HEK293 (cell line): ENCODE measurements at regions not wholly inside any gene's neighbourhood (a gene's known extent, or its start where the extent isn't known, plus 50 kb on each side); places are given as distances from the start of the nearest gene placed in this dataset.

Experiments used
- MEIS1 ChIP-seq: sonication (generic); formaldehyde crosslinking; IDR thresholded peaks from 2 replicates; pipeline ENCODE4 v1.8.1; 2022; ENCODE audit warnings: missing genetic modification reagents, mild to moderate bottlenecking, borderline replicate concordance
- MYNN ChIP-seq: fragments of 450-650 bp; formaldehyde crosslinking; IDR thresholded peaks from 2 replicates; pipeline ENCODE4 v1.5.1; 2016; ENCODE audit warnings: missing biosample characterization, missing genetic modification characterization, borderline replicate concordance
- SALL2 ChIP-seq: fragments of 450-650 bp; formaldehyde crosslinking; IDR thresholded peaks from 2 replicates; pipeline ENCODE4 v1.5.0; 2017; ENCODE audit warnings: missing biosample characterization, mild to moderate bottlenecking, missing genetic modification characterization, borderline replicate concordance
- SP2 ChIP-seq: fragments of 450-650 bp; formaldehyde crosslinking; IDR thresholded peaks from 2 replicates; pipeline ENCODE4 v1.5.1; 2016; ENCODE audit warnings: missing biosample characterization, missing genetic modification characterization
- ZBTB7A ChIP-seq: fragments of 450-650 bp; formaldehyde crosslinking; IDR thresholded peaks from 2 replicates; pipeline ENCODE4 v1.5.1; 2016; ENCODE audit warnings: low read depth, missing biosample characterization, missing genetic modification characterization
- ZFP41 ChIP-seq: fragments of 450-650 bp; formaldehyde crosslinking; IDR thresholded peaks from 2 replicates; pipeline ENCODE4 v1.5.1; 2016; ENCODE audit warnings: missing biosample characterization, missing genetic modification characterization, borderline replicate concordance
- ZNF274 ChIP-seq, 2 experiments: fragments of 200-500 bp in 1 of 2; fragments of 450-650 bp in 1 of 2; sonication (Bioruptor generic) in 1 of 2; formaldehyde crosslinking in 1 of 2; IDR thresholded peaks; 2 replicates each; pipeline versions ENCODE4 v1.5.1 to v1.6.1; 2014 to 2016; ENCODE audit warnings: borderline replicate concordance in 1 of 2, inconsistent platforms in 1 of 2, low read length in 1 of 2, missing biosample characterization in 1 of 2, missing genetic modification characterization in 1 of 2
- ZNF324 ChIP-seq: fragments of 450-650 bp; formaldehyde crosslinking; IDR thresholded peaks from 2 replicates; pipeline ENCODE4 v1.5.1; 2016; ENCODE audit warnings: missing biosample characterization, missing genetic modification characterization
- ZNF433 ChIP-seq: fragments of 450-650 bp; formaldehyde crosslinking; IDR thresholded peaks from 2 replicates; pipeline ENCODE4 v1.5.1; 2016; ENCODE audit warnings: missing biosample characterization, missing genetic modification characterization, low read depth
- ZNF596 ChIP-seq: fragments of 450-650 bp; IDR thresholded peaks from 2 replicates; pipeline ENCODE4 v1.5.0; 2018; ENCODE audit warnings: missing biosample characterization, mild to moderate bottlenecking, missing genetic modification characterization, moderate library complexity
- ZNF792 ChIP-seq: fragments of 450-650 bp; formaldehyde crosslinking; IDR thresholded peaks from 2 replicates; pipeline ENCODE4 v1.5.1; 2016; ENCODE audit warnings: missing biosample characterization, missing genetic modification characterization
- TF ChIP-seq, protein P1 (sequence below): fragments of 450-650 bp; formaldehyde crosslinking; IDR thresholded peaks from 2 replicates; pipeline ENCODE4 v1.5.1; 2016; ENCODE audit warnings: missing biosample characterization, missing genetic modification characterization
- TF ChIP-seq, protein P2 (sequence below): fragments of 450-650 bp; formaldehyde crosslinking; conservative IDR thresholded peaks from 2 replicates; pipeline ENCODE4 v1.5.1; 2016; ENCODE audit warnings: low read depth, missing biosample characterization, missing genetic modification characterization
- TF ChIP-seq, protein P3 (sequence below): fragments of 450-650 bp; formaldehyde crosslinking; IDR thresholded peaks from 2 replicates; pipeline ENCODE4 v1.5.1; 2016; ENCODE audit warnings: missing biosample characterization, missing genetic modification characterization

DNA sequence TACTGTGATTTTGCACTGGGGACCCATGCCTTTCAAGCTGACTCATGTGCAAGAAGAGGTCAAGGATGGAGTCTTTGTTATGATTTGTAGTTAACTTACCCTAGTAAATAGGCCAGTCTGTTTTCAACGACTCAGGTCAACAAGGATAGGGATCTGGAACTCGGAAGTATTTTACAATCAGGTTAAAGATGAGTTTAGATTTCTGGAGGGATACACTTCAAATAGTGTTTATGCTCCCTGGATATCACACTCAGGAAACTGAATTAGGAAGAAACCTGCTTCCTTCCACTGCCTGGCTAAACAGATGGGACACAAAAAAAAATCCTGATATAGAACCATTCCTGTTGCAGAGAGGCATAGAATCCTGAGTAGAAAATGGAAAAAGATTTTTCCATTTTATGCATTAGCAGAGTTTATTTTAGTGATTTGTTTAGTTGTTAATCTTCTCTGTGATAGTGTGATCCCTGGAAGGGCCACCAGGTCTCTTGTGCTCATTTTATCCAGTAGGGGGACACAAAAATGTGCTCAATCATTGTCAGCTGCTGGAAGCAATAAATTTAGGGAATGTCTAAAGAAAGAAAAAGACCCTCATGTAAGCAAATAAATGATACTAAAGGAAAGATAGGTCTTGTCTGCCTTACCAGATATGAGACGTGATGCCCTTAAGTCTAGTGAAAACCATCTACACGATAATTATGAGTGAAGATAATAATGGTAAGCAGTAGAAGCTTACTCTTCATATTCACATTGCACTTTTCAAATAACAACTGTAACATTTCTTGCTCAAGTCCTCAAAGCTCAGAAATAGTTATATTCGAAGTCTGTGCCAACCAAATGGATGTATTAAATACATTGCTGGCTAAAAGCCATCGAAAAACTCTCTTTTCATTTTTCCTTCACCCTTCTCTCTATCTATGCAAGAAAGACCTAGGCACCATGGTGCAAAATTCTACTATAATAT is 452.1 kb upstream of the KCNMB2 start:
- TF ChIP-seq ZBTB7A (tag by site-specific recombination) (no peak), ZNF433 (tag by site-specific recombination) (no peak), MEIS1 (no peak), ZNF792 (tag by site-specific recombination) (no peak), SP2 (tag by site-specific recombination) (no peak), ZNF596 (tag by site-specific recombination) (no peak), ZNF324 (tag by site-specific recombination) (no peak), ZFP41 (no peak), MYNN (tag by site-specific recombination) (no peak), SALL2 (tag by site-specific recombination) (no peak), ZNF274 (IDR thresholded peaks at IDR 0.05; ENCODE audit: low read length) (no peak), ZNF274 (tag by site-specific recombination; IDR thresholded peaks at IDR 0.05; ENCODE audit: borderline replicate concordance) (no peak)
- TF ChIP-seq, protein P1, sequence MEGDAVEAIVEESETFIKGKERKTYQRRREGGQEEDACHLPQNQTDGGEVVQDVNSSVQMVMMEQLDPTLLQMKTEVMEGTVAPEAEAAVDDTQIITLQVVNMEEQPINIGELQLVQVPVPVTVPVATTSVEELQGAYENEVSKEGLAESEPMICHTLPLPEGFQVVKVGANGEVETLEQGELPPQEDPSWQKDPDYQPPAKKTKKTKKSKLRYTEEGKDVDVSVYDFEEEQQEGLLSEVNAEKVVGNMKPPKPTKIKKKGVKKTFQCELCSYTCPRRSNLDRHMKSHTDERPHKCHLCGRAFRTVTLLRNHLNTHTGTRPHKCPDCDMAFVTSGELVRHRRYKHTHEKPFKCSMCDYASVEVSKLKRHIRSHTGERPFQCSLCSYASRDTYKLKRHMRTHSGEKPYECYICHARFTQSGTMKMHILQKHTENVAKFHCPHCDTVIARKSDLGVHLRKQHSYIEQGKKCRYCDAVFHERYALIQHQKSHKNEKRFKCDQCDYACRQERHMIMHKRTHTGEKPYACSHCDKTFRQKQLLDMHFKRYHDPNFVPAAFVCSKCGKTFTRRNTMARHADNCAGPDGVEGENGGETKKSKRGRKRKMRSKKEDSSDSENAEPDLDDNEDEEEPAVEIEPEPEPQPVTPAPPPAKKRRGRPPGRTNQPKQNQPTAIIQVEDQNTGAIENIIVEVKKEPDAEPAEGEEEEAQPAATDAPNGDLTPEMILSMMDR = no peak
- TF ChIP-seq, protein P2, sequence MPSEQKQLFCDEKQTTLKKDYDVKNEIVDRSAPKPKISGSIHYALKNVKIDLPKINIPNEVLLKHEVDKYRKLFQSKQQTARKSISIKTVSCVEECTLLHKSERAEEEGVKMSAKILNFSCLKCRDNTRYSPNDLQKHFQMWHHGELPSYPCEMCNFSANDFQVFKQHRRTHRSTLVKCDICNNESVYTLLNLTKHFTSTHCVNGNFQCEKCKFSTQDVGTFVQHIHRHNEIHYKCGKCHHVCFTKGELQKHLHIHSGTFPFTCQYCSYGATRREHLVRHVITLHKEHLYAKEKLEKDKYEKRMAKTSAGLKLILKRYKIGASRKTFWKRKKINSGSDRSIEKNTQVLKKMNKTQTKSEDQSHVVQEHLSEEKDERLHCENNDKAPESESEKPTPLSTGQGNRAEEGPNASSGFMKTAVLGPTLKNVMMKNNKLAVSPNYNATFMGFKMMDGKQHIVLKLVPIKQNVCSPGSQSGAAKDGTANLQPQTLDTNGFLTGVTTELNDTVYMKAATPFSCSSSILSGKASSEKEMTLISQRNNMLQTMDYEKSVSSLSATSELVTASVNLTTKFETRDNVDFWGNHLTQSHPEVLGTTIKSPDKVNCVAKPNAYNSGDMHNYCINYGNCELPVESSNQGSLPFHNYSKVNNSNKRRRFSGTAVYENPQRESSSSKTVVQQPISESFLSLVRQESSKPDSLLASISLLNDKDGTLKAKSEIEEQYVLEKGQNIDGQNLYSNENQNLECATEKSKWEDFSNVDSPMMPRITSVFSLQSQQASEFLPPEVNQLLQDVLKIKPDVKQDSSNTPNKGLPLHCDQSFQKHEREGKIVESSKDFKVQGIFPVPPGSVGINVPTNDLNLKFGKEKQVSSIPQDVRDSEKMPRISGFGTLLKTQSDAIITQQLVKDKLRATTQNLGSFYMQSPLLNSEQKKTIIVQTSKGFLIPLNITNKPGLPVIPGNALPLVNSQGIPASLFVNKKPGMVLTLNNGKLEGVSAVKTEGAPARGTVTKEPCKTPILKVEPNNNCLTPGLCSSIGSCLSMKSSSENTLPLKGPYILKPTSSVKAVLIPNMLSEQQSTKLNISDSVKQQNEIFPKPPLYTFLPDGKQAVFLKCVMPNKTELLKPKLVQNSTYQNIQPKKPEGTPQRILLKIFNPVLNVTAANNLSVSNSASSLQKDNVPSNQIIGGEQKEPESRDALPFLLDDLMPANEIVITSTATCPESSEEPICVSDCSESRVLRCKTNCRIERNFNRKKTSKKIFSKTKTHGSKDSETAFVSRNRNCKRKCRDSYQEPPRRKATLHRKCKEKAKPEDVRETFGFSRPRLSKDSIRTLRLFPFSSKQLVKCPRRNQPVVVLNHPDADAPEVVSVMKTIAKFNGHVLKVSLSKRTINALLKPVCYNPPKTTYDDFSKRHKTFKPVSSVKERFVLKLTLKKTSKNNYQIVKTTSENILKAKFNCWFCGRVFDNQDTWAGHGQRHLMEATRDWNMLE (tag by site-specific recombination) = no peak
- TF ChIP-seq, protein P3, sequence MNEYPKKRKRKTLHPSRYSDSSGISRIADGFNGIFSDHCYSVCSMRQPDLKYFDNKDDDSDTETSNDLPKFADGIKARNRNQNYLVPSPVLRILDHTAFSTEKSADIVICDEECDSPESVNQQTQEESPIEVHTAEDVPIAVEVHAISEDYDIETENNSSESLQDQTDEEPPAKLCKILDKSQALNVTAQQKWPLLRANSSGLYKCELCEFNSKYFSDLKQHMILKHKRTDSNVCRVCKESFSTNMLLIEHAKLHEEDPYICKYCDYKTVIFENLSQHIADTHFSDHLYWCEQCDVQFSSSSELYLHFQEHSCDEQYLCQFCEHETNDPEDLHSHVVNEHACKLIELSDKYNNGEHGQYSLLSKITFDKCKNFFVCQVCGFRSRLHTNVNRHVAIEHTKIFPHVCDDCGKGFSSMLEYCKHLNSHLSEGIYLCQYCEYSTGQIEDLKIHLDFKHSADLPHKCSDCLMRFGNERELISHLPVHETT (tag by site-specific recombination) = no peak
